Left renal cortex interstitium (tissue), 4 donors: ENCODE measurements at regions not wholly inside any gene's neighbourhood (a gene's known extent, or its start where the extent isn't known, plus 50 kb on each side); places are given as distances from the start of the nearest gene placed in this dataset.

Experiments
- DNase-seq, 4 donors: peaks; one replicate each; pipeline ENCODE4 v3.0.0-alpha.2; 2013; ENCODE audit warnings: low read depth in 4 of 4, low spot score in 2 of 4, missing footprints in 1 of 4

DNA sequence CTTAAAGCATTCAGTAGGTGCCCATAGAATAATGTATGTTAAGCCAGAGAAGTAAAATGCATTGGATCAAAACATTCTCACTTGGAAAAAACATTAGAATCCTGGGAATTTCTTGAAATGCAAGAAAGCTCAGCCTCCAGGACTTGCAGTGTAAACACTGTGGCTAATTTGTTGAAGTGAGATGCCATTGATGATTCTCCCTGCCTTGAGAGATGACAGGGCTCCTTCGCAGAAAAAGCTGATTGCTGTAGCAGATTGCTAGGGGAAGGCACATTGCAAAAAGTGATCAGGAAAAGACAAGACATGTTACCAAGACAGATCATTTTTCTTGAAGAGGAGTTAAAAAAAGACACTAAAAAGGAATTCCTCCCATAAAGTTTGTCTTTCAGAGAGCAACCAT, 204.2 kb upstream of the HMGA2 start:
- no peak for DNase-seq

DNA sequence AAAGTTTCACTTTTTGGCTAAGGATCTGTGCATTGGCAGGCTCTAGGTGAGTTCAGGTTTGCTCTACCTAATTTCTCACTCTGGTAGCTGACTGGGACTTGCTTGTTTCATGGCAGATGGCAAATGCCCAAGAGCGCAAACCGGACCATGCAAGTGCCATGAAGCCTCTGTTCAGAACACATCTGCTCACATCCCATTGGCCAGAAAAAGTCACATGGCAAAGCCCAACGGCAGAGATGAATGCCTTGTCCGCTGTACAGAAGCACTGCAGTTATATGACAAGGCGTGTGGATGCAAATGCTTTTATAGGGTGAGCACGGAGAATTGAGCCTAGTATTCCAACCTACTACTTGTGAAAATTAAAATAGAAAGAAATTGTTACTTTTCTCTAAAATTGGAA, 202.2 kb upstream of the HMGA2 start:
- DNase-seq: no peak

DNA sequence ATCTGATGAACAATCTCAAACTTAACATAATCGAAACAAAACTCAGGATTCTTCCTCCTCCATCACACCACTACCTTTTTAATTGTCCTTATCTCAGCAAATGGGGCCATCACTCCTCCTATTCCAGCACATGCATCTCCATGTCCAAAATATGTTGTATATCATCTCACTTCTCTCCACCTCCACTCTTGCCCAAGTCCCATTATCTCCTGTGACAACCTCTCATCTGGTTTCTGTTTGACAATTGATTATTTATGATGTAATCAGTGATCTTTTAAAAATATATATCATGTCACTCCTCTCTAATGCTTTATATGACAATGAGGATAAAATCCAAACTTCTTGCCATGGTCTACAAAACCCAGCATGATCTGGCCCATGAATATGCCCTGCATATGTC, 200.8 kb upstream of the HMGA2 start:
- DNase-seq: no peak

DNA sequence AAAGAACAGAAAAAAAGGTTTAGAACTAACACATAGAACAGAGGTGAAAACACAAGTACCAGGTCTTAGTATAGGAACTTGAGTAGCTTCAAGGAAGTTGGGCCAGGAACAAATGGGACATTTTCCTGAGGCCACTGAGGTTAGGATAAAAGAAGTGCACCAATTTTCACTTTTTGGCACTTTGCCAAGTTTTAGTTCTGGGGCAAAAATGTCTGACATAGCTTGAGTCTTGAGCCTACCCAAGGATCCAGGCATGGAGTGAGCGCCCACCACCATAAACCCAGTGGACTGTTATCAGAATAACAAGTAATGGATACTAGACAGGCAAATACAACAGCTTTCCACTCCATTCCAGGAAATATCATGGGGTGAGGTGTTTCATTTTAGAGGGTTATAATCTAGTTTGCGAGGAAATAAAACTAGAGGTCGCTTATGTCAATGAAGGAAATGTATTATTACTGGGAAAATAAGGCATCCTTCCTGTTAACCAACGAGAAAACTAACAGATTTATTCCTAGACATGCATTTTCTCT, 199.7 kb upstream of the HMGA2 start:
- DNase-seq: no peak

- no peak for DNase-seq
Observed at GRCh38 chr12:65628061-65628460, 196.2 kb upstream of the HMGA2 start.

- DNase-seq: no peak
Observed at GRCh38 chr12:65630555-65630954, 193.7 kb upstream of the HMGA2 start.

- no peak for DNase-seq
Observed at GRCh38 chr12:65631621-65632111, 192.6 kb upstream of the HMGA2 start.

GRCh38 chr12:65632131-65632855, 192.0 kb upstream of the HMGA2 start:
- DNase-seq: no peak

- no peak for DNase-seq
Observed at GRCh38 chr12:65634061-65634460, 190.2 kb upstream of the HMGA2 start.

GRCh38 chr12:65634626-65635331, 189.5 kb upstream of the HMGA2 start:
- no peak for DNase-seq

- DNase-seq: no peak
Observed at GRCh38 chr12:65636436-65636835, 187.8 kb upstream of the HMGA2 start.

GRCh38 chr12:65637150-65637549, 187.1 kb upstream of the HMGA2 start:
- no peak for DNase-seq

GRCh38 chr12:65637774-65638173, 186.5 kb upstream of the HMGA2 start:
- no peak for DNase-seq

GRCh38 chr12:65638324-65638723, 186.0 kb upstream of the HMGA2 start:
- DNase-seq: no peak

- no peak for DNase-seq
Observed at GRCh38 chr12:65640489-65640901, 183.8 kb upstream of the HMGA2 start.

DNA sequence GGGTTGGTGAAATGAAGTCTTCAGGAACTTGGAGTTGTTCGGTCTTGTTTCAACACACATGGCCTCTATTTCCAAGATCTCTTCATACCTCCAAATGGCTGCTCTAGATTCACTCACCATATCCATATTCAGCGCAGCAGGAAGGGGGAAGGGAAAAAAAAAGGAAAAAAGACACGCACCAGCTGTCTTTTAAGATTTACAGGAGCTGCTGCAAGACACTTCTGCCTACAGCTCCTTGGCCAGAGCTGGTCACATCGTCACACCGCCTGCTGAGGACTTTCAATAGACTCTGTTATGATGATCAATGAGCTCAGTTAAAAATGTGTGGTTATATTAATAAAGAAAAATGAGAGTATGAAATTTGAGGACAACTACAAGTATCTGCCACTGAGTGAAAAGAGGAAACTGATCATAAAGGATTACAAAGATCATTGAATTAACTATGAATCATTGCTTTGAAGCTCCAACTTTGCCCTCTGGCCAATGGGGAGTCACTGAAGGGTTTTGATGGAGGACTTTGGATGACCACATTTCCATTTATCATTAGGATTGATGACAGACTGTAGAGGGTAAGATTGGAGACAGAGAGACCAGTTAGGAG, 182.1 kb upstream of the HMGA2 start:
- DNase-seq: no peak

GRCh38 chr12:65643171-65643570, 181.1 kb upstream of the HMGA2 start:
- no peak for DNase-seq

- no peak for DNase-seq
Observed at GRCh38 chr12:65643595-65644386, 180.5 kb upstream of the HMGA2 start.

DNA sequence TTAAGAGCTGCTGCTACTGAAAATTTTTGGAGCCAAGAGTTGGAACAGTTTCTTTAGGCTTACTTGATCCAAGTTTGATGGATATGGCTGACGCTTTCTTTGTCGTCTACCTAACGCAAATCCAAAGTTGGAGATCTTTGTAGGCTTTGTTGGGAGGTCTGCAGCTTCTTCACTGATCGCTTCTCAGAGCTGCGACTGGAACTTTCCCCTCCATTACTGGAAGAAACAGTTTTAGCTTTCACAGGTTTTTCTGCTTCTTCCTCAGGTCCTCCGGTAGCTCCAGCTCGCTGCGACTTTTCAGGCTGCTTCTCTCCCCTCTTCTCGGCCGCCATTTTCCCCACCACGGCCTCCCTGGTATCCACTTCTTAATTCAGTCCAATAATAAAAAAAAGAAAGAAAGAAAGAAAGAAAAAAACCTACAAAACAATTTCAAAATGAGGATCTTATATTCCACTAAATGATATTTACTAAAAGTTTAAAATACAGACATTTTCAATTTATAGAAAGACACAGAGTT, 178.1 kb upstream of the HMGA2 start:
- no peak for DNase-seq

- no peak for DNase-seq
Observed at GRCh38 chr12:65647074-65647473, 177.2 kb upstream of the HMGA2 start.

DNA sequence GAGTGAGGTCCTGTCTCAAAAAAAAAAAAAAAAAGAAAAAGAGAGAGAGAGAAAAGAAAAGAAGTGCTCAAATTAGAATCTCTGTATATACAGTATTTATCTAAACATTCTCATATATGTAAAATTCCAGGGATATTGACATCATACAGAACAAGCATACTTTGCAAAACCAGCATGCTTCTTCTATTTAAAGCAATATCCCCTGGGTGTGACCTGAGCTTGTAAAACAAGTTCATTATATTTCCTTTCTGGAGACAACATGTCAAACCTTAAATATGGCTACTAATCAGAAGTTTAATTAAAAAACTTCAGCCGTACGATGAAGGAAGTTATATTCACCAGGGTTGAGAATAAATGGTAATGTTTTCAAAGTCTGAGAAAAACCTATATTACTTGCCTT, 175.8 kb upstream of the HMGA2 start:
- DNase-seq: no peak
